ENCODE measurements at regions not wholly inside any gene's neighbourhood (a gene's known extent, or its start where the extent isn't known, plus 50 kb on each side); places are given as distances from the start of the nearest gene placed in this dataset.

DNA sequence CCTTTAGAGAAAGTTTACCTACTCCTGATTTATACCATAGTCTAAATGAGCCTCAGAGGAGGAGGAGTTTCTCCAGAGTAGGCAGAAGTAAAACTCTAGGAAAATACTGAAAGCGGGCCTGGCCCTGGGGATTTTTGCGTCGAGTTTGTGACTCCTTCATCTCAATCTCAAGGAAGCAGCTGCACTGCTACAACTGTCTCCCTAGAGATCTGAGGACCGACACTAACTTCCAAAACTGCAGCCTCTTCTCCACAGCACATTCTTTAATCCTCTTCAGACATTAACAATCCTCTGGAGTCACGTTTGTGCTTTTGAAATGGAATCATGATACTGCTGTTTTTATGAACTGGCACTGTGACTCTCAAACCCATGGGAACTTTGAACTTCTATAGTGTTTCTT is 281.4 kb downstream of the KCNS3 start:
- no peak for TF ChIP-seq CTCF (IDR thresholded peaks at IDR 0.05)
- TF ChIP-seq POLR2A (IDR thresholded peaks at IDR 0.05), result no peak
